Activated gamma-delta T cell treated with Interleukin-2 at 50 U/mL for 16 hours (primary cell): ENCODE measurements at regions not wholly inside any gene's neighbourhood (a gene's known extent, or its start where the extent isn't known, plus 50 kb on each side); places are given as distances from the start of the nearest gene placed in this dataset.

ENCODE experiments used
- DNase-seq: peaks from one replicate; pipeline ENCODE4 v3.0.0-alpha.2; 2020

DNA sequence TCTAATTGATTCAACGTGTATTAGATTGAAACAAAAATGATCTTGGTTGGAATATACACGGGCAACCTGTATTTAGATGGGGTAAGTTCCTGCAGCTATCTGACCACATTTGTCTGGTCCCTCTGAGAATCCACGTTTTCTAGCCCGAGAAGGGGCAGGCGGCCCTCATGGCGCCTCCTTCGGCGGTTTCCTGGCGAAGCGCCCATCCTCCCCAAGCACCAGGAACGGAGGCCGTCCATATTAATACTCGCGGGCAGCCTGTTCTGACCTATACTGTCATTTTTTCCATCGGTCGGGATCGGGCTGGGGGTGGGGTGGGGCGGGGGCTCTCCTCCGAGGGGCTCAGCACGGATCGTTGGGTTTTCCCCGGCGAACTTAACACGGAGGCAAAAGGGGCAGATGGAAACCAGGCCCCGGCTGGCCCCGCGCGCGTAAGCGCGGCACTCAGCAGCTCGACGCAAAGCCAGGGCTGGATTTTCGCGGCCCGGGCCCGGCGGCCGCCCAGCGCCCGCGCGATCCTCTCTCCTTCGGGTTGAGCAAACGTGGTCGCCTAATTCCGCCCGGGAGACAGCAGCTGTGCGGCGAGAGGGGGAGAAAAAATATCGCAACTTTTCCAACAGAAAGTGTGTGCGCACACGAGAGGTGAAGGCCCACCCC lies 77.2 kb upstream of the BCOR start:
- DNase-seq: no peak

DNA sequence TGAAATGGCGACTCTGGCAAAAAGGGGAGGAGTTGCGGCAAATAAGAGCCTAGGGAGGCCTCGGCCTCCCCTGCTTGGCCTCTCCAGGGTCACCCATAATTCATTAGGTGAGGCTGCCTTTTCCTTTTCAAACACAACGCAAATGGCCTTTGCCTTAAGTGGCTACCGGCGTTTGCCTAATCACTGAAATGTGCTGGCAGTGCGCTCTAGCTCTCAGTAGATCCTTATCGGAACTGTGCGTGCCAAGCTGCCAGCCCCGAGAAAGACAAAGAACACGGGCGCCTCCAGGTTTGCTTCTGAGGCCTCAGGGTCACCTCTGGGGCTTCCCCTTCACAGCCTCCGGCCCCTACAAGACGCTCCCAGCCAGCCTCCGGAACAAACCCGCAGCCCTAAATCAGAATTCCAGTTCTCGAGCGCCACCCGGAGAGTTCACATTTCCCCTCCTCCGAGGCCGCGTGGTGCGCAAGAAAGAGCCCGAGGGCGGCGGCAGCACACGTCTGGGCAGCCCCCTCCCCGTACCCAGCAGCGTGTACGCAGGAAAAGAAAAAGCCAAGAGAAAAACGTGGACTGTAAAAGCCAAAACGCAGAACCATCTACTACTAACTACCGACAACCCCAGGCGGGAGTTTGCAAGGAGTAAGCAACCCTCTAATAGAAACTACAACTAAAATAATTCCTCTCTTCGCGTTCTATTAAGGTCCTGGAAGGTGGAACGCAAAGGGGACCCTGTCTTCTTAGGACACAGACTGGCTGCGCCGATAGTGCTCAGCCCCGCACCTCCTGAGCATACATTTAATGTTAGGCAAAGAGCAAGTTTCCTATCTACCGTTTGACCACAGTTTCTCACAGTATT lies 76.5 kb upstream of the BCOR start:
- peak; percentile 43 for DNase-seq

DNA sequence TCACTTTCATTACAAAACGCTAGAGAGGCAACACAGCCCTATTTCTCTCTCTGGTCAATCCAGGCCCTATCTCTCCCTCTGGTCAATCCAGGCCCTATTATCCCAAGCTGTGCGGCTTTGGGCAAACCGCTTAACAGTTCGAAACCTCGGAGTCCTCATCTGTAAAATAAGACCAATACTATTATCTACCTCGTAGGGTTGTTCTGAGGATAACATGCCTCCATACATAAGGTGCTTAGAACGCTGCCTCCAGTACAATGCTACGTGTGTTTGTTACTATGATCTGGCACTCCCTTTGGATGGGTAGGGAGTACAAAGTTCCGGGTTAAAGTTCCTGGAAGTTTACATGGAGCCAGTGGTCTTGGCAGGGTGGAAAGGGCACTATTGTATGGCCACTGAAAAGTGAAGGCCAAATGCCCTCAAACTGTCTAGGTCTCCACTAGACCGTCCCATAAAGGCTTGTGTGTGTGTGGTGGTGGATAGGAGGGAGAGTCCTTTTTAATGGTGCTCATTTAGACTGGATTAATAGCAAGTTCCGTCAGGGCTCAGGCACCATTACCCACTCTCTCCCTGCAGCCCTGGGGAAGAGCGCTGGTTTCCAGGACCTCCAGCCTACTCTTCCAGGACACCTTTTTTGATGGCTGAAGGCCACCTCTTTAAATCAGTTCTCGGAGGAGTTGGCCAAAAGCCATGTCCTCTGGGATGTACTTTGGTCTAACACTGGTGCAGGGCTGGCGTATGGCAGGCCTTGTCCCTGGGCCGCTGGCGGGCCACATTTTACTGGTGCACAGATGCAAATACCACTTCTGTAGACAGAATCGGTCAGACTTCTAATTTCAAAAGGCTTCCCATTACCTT lies 75.6 kb upstream of the BCOR start:
- no peak for DNase-seq

DNA sequence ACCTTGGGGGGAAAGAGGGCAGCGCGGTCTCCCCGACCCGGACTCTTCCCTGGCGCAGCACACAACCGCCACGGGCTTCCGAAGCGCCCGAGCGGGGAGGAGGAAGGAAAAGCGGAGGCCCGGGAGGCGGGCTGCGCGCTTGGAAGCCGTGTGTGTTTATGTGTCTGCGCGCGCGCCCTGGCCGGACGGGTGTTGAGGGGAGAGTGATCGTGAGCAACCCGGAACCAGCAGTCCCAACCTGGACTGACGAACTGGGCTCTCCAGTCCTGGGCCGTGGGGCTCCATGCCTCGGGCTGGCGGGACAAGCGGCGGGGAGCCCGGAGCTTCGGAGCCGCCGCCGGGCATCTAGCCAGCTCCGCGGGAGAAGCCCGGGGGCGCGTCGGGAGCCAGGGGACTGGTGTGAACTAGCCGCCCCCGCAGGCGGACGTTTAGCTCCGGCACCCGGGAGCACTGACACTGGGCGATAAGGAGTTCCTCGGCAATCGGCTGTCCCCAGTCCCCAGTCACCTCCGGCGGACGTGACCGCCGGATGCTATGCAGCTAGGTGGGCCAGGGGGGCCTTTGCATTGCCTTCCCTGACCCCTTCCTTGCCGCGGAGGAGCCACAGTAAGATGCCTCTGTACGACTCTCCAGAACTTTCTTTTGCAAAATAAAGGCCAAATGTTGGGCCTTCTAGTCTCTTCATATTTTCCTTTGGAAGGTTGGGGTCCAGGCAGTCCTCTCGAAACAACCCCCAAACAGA lies 74.8 kb upstream of the BCOR start:
- peak; percentile 35 for DNase-seq

DNA sequence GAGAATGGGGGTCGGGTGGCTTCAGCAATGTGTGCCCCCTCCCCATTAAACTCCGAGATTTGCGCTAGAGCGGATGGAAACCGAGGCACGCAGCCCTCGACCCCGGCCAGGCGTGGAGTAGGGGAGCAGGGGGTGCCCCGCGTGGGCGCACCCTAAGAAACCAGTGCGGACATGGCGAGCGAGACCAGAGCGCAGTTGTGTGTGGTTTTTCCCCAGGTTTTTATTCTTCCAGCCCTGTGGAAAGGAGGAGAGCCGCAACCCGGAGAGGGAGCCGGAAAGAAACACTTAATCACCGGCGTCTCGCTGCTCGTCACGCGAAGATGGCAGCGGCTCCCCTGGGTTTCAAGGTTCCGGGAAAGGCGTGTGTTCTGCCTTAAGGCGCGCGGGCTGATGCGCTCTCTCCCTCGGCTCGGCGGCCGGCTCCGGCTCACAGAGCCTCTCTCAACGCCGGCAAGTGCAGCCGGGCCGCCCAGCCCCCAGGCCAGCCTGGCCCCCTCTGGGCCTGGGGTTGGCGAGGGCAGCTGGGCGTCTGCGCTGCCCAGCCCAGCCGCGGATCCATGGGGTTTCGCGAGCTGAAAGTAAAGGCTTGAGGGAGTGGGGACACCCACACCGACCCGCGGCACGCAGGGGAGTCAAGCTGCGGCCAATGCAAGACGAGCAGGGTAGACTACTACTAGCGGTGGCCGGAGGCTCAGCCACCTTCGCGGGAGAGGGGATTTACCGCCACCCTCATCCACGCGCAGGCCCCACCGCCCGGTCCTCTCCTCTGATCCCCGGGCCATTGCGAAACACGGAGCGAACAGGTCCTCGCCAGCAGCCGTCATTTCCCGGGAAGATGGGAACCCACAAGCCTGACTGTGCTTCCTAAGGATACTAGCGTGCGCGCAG lies 74.0 kb upstream of the BCOR start:
- peak; percentile 32 for DNase-seq

DNA sequence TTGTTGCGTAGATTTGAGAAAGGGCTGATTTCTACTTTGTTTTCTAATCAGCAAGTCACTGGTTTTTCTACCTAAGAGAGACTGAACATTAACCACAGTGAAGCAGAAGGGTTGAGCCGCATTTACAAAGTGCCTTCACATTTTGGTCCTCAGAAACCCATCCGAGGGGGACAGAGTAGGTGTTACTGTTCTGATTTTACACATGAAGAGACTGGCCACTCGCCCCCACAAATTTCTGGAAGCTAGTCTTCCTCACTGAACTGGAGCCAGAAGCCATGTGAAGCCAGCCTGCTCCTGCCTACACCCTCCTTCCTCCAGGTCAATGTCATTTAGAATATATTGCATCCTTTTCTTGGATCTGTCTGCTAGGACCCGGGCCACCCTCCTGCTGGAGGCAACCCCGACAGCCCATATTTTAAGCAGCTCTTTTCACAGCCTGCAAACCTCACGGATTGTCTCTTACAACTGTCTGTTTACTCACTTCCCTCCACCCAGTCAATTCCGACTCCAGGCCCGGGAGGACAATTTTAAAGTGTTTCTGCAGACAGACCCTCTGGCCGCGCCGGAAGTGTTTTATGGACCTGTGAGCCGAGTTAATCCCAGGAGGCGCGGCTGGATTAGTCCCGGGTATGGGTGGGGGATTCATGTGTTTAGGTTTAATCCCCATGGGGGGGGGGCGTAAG lies 73.2 kb upstream of the BCOR start:
- DNase-seq: no peak

DNA sequence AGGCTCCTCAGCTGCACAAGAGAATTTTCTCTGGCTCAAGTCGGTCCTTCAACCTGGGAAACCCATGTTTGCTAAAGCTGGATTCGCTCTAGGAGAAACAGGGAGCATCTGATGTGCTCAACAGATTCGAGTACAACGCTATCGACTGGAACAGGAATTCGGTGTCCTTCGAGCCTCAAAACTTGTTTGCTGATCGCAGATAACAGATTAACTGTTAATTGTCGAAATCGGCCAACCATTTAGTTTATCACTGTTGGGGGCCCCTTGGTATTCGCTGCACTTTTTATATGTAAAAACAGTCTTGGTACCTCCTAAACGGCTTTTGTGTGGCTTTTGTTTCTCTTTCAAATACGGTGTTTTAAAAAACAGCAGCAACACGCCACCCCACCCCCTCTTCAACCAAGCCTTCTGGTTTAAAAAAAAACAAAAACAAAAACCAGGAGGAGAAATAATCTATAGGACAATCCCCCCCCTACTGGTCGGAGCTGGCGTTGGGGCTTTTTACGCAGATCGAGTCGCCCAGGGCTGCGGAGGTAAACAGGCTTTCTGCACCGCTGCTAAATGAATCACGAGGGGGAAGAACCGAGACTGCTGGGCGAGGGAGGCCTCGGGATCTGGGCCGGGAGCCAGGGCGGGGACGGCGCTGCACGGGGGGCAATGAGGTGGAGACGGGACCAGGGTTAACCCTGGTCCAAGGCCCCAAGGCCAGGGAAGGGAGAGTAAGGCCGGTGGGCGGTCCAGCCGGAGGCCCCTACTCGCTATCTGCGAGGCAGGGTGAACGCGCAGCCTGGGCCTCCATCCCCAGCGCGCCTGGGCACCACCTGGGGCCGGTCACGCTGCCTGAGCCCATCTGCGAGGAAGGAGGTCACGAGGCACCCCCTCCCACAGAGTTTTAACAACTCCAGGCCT lies 71.7 kb upstream of the BCOR start:
- peak; percentile 80 for DNase-seq

DNA sequence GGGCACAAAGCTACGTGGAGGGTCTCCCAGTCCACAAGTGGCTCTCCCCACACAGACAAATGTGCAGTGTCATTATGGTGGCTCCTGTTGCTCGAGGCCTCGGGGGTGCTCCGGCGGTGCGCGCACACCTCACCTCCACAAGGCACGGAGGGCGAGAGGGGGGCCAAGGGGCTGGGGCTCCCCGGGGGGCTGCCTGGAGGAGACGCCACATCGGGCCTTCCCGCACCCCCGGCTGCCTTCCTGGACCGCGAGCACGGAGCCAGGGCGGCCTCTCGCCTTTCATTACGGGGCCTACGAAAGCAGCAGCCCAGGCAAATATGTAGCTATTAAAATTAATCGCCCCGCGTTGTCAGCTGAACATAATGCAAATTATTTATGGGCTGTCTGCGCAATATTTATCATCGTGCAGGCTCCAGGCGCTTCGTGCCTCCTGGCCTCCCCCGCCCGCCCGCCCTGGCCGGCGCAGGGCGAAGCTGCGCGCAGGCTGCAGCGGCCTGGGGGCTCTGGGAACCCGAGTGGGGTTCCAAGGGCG lies 70.8 kb upstream of the BCOR start:
- DNase-seq: no peak

DNA sequence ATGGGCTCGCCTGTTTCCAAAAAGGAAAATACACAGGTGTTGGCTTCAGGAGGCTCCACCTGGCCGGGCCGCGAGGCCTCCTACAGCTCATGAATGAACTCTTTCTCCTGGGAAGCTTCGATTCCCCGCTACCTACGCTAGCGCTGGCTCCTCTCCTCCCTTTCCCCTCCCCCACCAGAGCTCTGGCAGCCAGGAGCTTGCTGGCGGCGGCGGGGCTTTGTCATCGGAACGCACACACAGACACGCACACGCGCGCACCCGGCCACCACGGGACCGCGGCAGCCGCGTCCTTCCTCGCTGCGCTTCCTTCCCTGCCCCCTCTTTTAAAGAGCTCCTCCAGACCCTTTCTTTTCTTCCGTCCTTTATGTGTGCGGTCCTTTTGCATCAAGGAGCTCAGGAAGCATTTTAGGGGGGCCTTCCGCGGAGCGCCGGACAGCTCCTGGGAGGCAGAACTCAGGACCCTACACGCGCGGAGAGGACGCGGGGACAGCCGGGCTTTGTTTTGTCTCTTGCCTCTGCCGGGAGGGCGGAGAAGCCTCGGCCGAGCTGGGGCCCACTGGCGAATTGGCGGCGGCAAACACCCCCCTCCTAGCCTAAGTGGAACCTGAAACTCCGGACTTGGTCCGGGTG lies 70.2 kb upstream of the BCOR start:
- no peak for DNase-seq

DNA sequence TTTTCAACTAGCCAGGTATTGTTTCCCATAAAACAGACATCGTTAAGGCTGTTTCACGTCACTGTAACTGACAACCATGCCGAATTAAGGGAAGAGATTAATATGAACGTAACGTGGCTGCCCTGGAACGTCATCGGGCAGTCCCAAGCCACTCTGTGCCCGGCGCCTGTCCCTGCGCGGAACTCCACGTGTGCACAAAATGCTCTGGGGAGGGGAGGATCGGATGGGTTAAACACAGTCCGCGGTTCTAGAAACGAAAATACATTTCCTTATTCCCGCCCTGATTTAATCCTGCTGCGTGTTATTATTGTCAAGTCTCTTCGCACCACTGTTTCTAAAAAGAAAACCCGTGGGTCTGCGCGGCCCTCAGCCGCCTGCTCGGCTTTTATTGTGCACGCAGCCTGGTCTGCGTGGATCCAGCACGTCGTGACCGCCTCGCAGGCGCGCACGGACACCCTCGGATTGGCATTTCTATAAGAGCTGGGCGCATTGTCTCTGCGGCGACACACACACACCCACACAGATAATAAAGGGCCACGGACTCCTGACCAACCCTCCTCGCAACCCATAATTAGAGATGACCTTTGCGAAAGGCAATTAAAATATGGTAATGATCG lies 69.6 kb upstream of the BCOR start:
- DNase-seq: no peak

DNA sequence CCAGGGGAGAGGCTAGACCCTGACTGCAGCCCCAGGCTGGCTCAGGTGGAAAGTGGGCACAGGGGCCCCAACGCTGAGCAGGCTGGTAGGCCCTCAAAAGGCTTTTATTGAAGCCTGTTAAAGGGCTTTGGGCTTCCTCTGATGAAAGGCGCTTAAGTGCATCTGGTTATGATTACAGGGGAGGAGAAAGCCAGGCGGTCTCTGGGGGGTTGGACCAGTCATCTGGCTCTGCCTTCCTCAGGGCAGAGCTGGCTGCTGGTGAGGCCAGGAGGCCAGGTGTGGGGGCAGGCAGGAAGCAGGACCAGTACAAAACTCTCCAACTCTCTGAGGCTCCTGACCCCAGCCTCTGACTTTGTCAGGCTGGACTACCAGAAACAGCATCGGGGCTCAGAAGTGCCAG lies 68.8 kb upstream of the BCOR start:
- no peak for DNase-seq

DNA sequence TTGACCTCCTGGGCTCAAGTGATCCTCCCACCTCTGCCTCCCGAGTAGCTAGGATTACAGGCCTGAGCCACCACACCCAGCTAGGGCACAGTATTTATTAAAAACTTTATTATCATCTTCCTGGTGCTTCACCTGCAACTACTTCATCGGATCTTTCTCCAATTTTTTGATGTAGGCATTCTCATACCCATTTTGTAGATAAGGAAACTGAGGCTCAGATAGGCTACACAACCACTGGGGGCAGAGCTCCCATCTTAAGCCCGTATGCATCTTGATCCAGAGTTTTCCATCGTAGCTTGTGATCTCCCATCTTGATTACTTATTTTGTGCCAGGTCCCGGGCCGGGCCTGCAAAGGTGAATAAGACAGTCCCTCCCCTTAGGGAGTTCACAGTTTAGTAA lies 68.1 kb upstream of the BCOR start:
- DNase-seq: no peak

DNA sequence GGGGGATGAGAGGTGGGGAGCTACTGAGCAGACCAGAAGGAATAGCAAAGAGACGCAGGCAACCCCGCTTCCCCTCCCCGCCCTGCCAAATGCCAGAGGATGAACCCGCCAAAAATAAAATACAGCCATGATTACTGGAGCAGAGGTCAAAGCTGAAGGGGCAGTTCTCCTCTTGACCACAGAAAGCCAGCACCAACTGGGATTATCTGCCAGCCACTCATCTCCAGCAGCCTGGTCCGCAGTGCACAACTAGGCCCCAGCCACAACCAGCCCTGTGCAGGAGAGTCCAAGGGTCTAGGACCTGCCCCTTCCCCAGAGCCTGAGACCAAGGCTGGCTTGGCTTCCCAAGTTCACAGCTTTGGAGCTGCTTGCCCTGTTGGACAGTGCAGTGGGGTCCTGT lies 67.4 kb upstream of the BCOR start:
- DNase-seq: no peak

DNA sequence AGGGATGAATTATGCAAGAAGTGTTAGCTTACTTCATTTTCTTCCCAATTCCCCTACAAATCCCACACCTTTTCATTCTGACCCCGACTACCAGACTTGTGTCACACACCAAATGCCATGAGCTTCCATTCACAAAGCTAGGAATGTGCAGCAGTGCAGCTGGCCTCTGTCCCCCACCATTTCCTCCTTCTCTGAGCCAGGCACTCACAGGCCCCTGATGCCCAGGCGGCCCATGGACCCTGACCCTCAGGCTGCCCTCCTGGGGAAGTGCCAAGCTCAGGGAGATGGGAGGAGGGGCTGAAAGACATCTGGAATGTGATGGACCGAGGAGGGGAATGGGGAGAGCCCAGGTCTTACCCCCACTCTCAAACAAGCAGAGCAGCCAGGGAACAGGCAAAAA lies 67.0 kb upstream of the BCOR start:
- DNase-seq: no peak

DNA sequence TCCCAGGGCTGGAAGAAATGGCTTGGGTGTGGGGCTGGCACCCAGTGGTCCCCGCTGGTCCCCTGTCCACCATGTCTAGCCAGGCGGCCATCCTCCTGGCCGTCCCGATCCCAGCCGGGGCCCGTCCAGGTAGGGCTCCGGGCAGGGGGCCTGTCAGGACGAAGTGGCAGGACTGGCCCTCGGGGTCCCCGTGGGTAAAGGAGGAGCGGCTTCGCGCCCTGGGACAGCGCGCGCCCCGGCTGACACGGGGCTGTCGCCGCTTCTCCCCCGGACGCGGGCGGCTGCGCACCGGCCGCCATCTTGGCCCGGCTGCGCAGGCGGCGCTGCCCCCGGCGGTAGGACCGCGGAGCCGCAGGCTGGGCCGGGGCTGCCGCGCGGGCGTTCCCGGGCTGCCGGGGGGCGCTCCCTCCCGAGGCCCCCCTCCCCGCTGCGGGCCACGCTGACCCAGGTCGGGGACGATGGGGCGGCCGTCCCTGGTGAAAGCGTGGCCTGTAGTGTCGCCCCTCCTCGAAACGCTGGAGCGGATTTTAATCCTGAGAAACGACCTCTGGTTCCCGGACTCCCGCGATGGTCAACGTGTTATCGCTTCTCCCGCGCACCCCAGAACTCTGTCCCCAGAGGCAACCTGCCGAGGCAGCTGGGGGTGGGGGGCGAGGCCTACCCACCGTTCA lies 60.4 kb upstream of the BCOR start:
- DNase-seq: no peak

DNA sequence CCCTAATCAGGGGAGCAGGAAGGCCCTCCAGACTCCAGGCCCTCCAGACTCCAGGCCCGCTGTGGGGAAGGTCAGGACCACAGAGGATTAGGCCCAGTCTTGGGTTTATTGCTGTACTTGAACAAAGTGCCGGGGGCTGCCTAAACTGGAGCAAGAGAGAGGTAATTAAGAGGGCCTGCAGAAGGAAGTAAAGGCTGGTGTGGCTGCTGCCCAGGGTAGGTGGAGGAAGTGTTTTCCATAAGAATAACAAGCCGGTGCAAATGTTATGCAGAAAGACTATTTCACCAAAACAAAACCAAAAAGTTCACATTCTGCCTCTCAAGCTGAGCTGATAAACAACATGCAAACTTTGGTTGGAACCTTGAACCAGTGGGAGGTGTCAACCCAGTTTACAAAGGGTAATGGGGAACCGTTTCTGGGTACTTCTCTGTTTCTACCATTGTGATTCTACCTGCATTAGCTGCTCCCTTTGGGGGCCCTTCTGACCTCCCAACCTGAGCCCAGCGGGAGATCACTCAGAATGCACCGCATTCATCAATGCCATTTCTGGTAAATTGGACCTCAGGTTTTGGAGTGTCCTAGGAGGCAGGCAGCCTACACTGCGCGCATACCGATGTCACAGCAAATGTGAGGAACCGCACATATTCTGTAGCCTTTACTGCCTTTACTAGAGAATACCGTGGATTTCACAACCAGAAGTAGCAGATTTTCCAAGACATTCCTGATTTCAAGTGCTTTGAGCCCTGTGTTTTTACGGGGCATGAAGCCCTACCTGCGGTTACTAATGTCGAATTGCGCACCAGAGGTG lies 59.7 kb upstream of the BCOR start:
- no peak for DNase-seq

DNA sequence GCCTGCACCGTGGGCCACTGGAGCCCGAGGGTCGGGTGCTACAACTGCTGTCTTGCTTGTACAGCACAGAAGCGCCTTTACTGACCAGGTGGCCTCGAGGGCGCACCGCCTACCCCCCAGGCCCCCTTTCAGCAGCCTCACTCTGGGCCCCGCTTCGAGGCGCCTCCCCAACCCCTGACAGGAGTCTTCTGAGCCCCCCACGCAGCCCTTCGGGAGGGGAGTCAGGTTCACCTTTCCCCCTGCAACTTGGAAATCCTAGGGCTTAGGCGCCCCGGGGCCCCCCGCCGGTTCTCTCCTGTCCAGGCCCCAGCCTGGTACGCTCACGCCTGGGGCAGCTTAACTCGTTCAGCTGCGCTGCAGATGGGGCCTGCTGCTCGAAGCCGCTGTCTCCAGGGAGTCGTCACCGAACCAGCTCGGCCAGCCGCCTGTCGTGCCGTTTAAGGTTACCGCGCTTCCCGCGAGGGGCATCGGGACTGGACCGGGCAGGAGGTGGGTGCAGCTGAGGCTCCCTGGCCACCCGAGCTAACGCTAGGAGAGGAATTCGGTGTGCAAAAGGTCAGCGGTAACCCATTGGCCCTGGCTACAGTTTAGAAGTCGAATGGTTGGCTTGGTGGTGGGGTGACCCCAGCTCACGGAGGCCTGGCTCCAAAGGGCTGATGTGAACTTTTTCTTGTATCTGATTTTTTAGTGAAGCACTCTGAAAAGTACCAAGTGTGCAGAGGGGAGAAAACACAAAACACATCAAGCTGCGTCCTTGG lies 58.9 kb upstream of the BCOR start:
- no peak for DNase-seq
